ENCODE measurements at regions not wholly inside any gene's neighbourhood (a gene's known extent, or its start where the extent isn't known, plus 50 kb on each side); places are given as distances from the start of the nearest gene placed in this dataset.

- Mint-ChIP-seq H3K27me3 (peaks cover 40 to 44% of the 10 kb centered on the region in 2 donors), H3K4me1 (ENCODE audit: low read depth in 2 of 2) (no peaks in the 10 kb centered on the region), H3K4me3 (no peak overlapping the region), H3K9me3 (no peaks in the 10 kb centered on the region), H3K36me3 (ENCODE audit: insufficient read depth) (no peaks in the 10 kb centered on the region), H3K27ac (no peak overlapping the region)
- ATAC-seq (replicated peaks), result no peak
- no peak for DNase-seq
Observed at GRCh38 chr1:38465460-38465859, 394.1 kb downstream of the RRAGC start.

GRCh38 chr1:38464071-38464661 is 395.4 kb downstream of the RRAGC start:
- Mint-ChIP-seq H3K9me3 (no peaks in the 10 kb centered on the region), H3K27ac (no peak overlapping the region), H3K36me3 (ENCODE audit: insufficient read depth) (no peaks in the 10 kb centered on the region), H3K27me3 (peaks cover 52 to 56% of the 10 kb centered on the region in 2 donors), H3K4me1 (ENCODE audit: low read depth in 2 of 2) (no peaks in the 10 kb centered on the region), H3K4me3 (no peak overlapping the region)
- DNase-seq, result no peak
- no peak for ATAC-seq (replicated peaks)

GRCh38 chr1:38463074-38463473 is 396.5 kb downstream of the RRAGC start:
- no peaks in the 10 kb centered on the region for H3K4me1 Mint-ChIP-seq (ENCODE audit: low read depth in 2 of 2)
- H3K27me3 Mint-ChIP-seq, result peaks cover 49 to 53% of the 10 kb centered on the region in 2 donors
- no peak overlapping the region for H3K27ac Mint-ChIP-seq
- H3K9me3 Mint-ChIP-seq, result no peaks in the 10 kb centered on the region
- no peaks in the 10 kb centered on the region for H3K36me3 Mint-ChIP-seq (ENCODE audit: insufficient read depth)
- DNase-seq (no peak), ATAC-seq (replicated peaks) (no peak)
- no peak overlapping the region for H3K4me3 Mint-ChIP-seq

- DNase-seq (no peak), ATAC-seq (replicated peaks) (no peak)
- Mint-ChIP-seq H3K4me1 (ENCODE audit: low read depth in 2 of 2) (no peaks in the 10 kb centered on the region), H3K4me3 (no peak overlapping the region), H3K36me3 (ENCODE audit: insufficient read depth) (no peaks in the 10 kb centered on the region), H3K9me3 (no peaks in the 10 kb centered on the region), H3K27ac (no peak overlapping the region), H3K27me3 (peaks cover 52 to 76% of the 10 kb centered on the region in 2 donors)
Observed at GRCh38 chr1:38456531-38456876, 403.1 kb downstream of the RRAGC start.

- Mint-ChIP-seq H3K36me3 (ENCODE audit: insufficient read depth) (no peaks in the 10 kb centered on the region), H3K9me3 (no peaks in the 10 kb centered on the region), H3K27me3 (peaks cover 47 to 81% of the 10 kb centered on the region in 2 donors), H3K4me3 (no peak overlapping the region), H3K27ac (no peak overlapping the region), H3K4me1 (ENCODE audit: low read depth in 2 of 2) (no peaks in the 10 kb centered on the region)
- DNase-seq (no peak), ATAC-seq (replicated peaks) (no peak)
Observed at GRCh38 chr1:38455829-38456530, 403.6 kb downstream of the RRAGC start.

- Mint-ChIP-seq H3K27me3 (peaks cover 41 to 82% of the 10 kb centered on the region in 2 donors), H3K27ac (no peak overlapping the region), H3K4me3 (no peak overlapping the region), H3K4me1 (ENCODE audit: low read depth in 2 of 2) (no peaks in the 10 kb centered on the region), H3K9me3 (no peaks in the 10 kb centered on the region), H3K36me3 (ENCODE audit: insufficient read depth) (no peaks in the 10 kb centered on the region)
- DNase-seq (no peak), ATAC-seq (replicated peaks) (no peak)
Observed at GRCh38 chr1:38454749-38455441, 404.7 kb downstream of the RRAGC start.

GRCh38 chr1:38454236-38454635 is 405.3 kb downstream of the RRAGC start:
- H3K4me3 Mint-ChIP-seq, result no peak overlapping the region
- H3K27me3 Mint-ChIP-seq, result peaks cover 34 to 75% of the 10 kb centered on the region in 2 donors
- DNase-seq, result no peak
- no peaks in the 10 kb centered on the region for H3K36me3 Mint-ChIP-seq (ENCODE audit: insufficient read depth)
- ATAC-seq (replicated peaks), result no peak
- no peaks in the 10 kb centered on the region for H3K4me1 Mint-ChIP-seq (ENCODE audit: low read depth in 2 of 2)
- no peak overlapping the region for H3K27ac Mint-ChIP-seq
- no peaks in the 10 kb centered on the region for H3K9me3 Mint-ChIP-seq

GRCh38 chr1:38452246-38452645 is 405.7 kb upstream of the POU3F1 start:
- peaks cover 35 to 87% of the 10 kb centered on the region in 2 donors for H3K27me3 Mint-ChIP-seq
- no peaks in the 10 kb centered on the region for H3K9me3 Mint-ChIP-seq
- no peak overlapping the region for H3K4me3 Mint-ChIP-seq
- H3K27ac Mint-ChIP-seq, result no peak overlapping the region
- no peaks in the 10 kb centered on the region for H3K36me3 Mint-ChIP-seq (ENCODE audit: insufficient read depth)
- DNase-seq, result no peak
- no peak for ATAC-seq (replicated peaks)
- H3K4me1 Mint-ChIP-seq (ENCODE audit: low read depth in 2 of 2), result no peaks in the 10 kb centered on the region

- no peaks in the 10 kb centered on the region for H3K4me1 Mint-ChIP-seq (ENCODE audit: low read depth in 2 of 2)
- no peak for ATAC-seq (replicated peaks)
- H3K27ac Mint-ChIP-seq, result no peak overlapping the region
- no peaks in the 10 kb centered on the region for H3K36me3 Mint-ChIP-seq (ENCODE audit: insufficient read depth)
- H3K9me3 Mint-ChIP-seq, result no peaks in the 10 kb centered on the region
- no peak overlapping the region for H3K4me3 Mint-ChIP-seq
- no peak for DNase-seq
- peaks cover 35 to 87% of the 10 kb centered on the region in 2 donors for H3K27me3 Mint-ChIP-seq
Observed at GRCh38 chr1:38451541-38451993, 405.0 kb upstream of the POU3F1 start.

- Mint-ChIP-seq H3K27ac (no peak overlapping the region), H3K4me1 (ENCODE audit: low read depth in 2 of 2) (no peaks in the 10 kb centered on the region), H3K9me3 (no peaks in the 10 kb centered on the region), H3K36me3 (ENCODE audit: insufficient read depth) (no peaks in the 10 kb centered on the region), H3K4me3 (no peak overlapping the region), H3K27me3 (peaks cover 39 to 85% of the 10 kb centered on the region in 2 donors)
- DNase-seq, result no peak
- no peak for ATAC-seq (replicated peaks)
Observed at GRCh38 chr1:38448893-38449292, 402.3 kb upstream of the POU3F1 start.

- Mint-ChIP-seq H3K36me3 (ENCODE audit: insufficient read depth) (no peaks in the 10 kb centered on the region), H3K27ac (no peak overlapping the region), H3K4me1 (ENCODE audit: low read depth in 2 of 2) (no peaks in the 10 kb centered on the region), H3K4me3 (no peak overlapping the region), H3K27me3 (peaks cover 47 to 79% of the 10 kb centered on the region in 2 donors), H3K9me3 (no peaks in the 10 kb centered on the region)
- DNase-seq (no peak), ATAC-seq (replicated peaks) (no peak)
Observed at GRCh38 chr1:38446936-38447335, 400.3 kb upstream of the POU3F1 start.

GRCh38 chr1:38444770-38445442 is 398.3 kb upstream of the POU3F1 start:
- no peak for DNase-seq
- Mint-ChIP-seq H3K4me3 (no peak overlapping the region), H3K36me3 (ENCODE audit: insufficient read depth) (no peaks in the 10 kb centered on the region), H3K9me3 (peaks cover 2 to 7% of the 10 kb centered on the region in 2 donors), H3K27me3 (peaks cover 65 to 85% of the 10 kb centered on the region in 2 donors), H3K27ac (no peak overlapping the region), H3K4me1 (ENCODE audit: low read depth in 2 of 2) (no peaks in the 10 kb centered on the region)
- ATAC-seq (replicated peaks), result no peak

GRCh38 chr1:38444311-38444710 is 397.7 kb upstream of the POU3F1 start:
- ATAC-seq (replicated peaks) (no peak), DNase-seq (no peak)
- Mint-ChIP-seq H3K36me3 (ENCODE audit: insufficient read depth) (no peaks in the 10 kb centered on the region), H3K4me1 (ENCODE audit: low read depth in 2 of 2) (no peaks in the 10 kb centered on the region), H3K9me3 (peaks cover 2 to 7% of the 10 kb centered on the region in 2 donors), H3K4me3 (no peak overlapping the region), H3K27me3 (peaks cover 67 to 87% of the 10 kb centered on the region in 2 donors), H3K27ac (no peak overlapping the region)
